Epithelial cell of esophagus (primary cell): ENCODE measurements at regions not wholly inside any gene's neighbourhood (a gene's known extent, or its start where the extent isn't known, plus 50 kb on each side); places are given as distances from the start of the nearest gene placed in this dataset.

ENCODE experiments used
- DNase-seq: peaks from one replicate; pipeline ENCODE4 v3.0.0; 2010; ENCODE audit warnings: low read depth
- H3K4me3 ChIP-seq: 2 replicates; pipeline ENCODE4 v1.5.1; 2011; ENCODE audit warnings: mild to moderate bottlenecking, low read length, control low read depth
- CTCF ChIP-seq: IDR thresholded peaks from 2 replicates; pipeline ENCODE4 v1.5.1; 2011; ENCODE audit warnings: low read depth, mild to moderate bottlenecking, low read length, control low read depth, inconsistent platforms; ENCODE audit not compliant: insufficient read depth; ENCODE audit errors: missing control alignments

GRCh38 chr7:136405931-136406777, 429.0 kb upstream of the MTPN start:
- no peak overlapping the region for H3K4me3 ChIP-seq
- DNase-seq: peak; percentile 65
- TF ChIP-seq CTCF: peak; percentile 86

- DNase-seq: no peak
- H3K4me3 ChIP-seq: no peak overlapping the region
- no peak for TF ChIP-seq CTCF
These were observed 426.4 kb upstream of the MTPN start for GRCh38 chr7:136403591-136403990.

- no peak for TF ChIP-seq CTCF
- no peak overlapping the region for H3K4me3 ChIP-seq
- no peak for DNase-seq
These were observed 423.7 kb upstream of the MTPN start for GRCh38 chr7:136400877-136401276.

DNA sequence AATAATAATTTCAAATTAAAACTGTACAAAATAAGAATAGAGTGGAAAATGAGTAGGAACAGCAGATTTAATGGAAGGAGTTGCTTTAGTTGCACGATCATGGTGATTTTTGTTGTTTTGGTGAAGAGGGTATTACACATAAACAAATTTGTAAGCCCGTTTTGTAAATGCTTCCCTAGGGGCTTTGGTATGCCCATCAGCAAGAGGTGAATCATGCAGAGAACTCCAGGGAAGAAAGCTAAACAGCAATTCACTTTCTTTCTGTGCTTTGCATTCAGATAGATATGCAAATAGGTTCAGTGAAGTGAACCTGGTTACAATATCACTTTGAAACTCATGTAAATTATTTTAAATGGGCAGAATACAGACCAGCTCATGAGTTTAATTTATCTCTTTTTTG, 422.2 kb upstream of the MTPN start:
- no peak for TF ChIP-seq CTCF
- H3K4me3 ChIP-seq: no peak overlapping the region
- no peak for DNase-seq

GRCh38 chr7:136392856-136393255, 415.7 kb upstream of the MTPN start:
- DNase-seq: no peak
- H3K4me3 ChIP-seq: no peak overlapping the region
- no peak for TF ChIP-seq CTCF

- H3K4me3 ChIP-seq: no peak overlapping the region
- TF ChIP-seq CTCF: no peak
These were observed 414.2 kb upstream of the MTPN start for GRCh38 chr7:136391371-136391770.

DNA sequence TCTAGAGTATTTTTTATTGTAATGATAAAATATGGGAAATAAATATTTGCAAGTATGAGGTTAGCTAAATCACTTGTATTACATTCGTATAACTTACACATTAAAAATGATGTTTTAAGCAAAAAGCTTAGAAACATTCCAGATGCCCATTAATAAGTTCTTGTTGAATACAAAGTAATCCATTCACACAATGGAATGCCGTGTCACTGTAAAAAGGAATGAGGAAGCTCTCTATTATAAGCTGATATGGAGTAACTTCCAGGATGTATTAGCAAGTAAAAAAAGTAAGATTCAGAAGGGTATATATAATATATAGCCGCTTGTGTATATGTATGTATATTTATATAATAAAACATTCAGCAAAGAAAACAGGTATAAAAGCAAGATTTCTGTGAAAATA, 412.8 kb upstream of the MTPN start:
- DNase-seq: peak; percentile 39
- H3K4me3 ChIP-seq: no peak overlapping the region
- no peak for TF ChIP-seq CTCF

More at GRCh38 chr7:136391371-136391770, 414.2 kb upstream of the MTPN start:
- DNase-seq: no peak
